ENCODE measurements at regions not wholly inside any gene's neighbourhood (a gene's known extent, or its start where the extent isn't known, plus 50 kb on each side); places are given as distances from the start of the nearest gene placed in this dataset.
A peak's percentile ranks its signal among the peaks of the same experiment; 100 is the strongest.

DNA sequence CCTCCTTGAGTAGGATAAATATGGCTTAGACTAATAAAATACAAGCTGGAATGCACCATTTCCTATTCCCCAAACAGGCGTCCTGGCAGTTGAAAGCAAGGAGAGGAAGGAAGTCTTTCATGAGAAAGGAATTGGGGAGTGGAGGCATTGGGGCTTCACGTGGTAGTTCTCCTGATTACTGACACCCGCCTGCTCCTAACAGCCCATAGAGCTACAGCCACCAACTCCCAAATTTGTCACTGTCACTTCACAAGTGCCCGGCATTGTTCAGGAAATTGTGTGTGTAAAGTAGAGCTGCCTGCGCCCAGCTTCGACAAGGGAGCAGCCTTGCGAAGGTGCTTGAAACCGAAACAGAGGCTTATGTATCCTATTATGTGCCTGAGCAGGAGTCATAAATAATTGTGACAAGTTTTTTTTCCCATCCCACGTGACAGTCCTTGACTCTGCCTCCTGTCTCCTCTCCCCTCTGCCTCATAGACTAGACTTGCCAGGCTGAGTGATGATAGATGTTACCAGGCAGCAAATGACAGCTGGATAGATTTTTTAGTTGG lies 301.7 kb upstream of the ZFP64 start:
- ChIA-PET POLR2A (ENCODE audit: unreplicated experiment) (no interaction called here), CTCF (no interaction called here)
- Histone ChIP-seq H3K4me1 (ENCODE audit: control insufficient read depth, insufficient read depth, low read length) (peaks cover 11% of the 10 kb centered on the region), H3K36me3 (ENCODE audit: control insufficient read depth, insufficient read depth, low read length) (no peaks in the 10 kb centered on the region), H3K4ac (ENCODE audit: low read depth, low read length) (peak overlapping the region; percentile 92), H3K4me2 (ENCODE audit: low read depth, low read length) (peak overlapping the region; percentile 44), H3K14ac (replicated peaks; ENCODE audit: low read depth, low read length) (peak overlapping the region; percentile 82), H2AK9ac (replicated peaks; ENCODE audit: low read depth, low read length, poor library complexity) (peak overlapping the region; percentile 66), H3K56ac (ENCODE audit: extremely low read depth, insufficient read depth, low read length) (peak overlapping the region; percentile 81), H2AFZ (replicated peaks; ENCODE audit: low read length, poor library complexity) (peak overlapping the region; percentile 90), H2BK120ac (ENCODE audit: low read depth, low read length) (peak overlapping the region; percentile 97), H2BK20ac (ENCODE audit: low read depth, low read length) (peak overlapping the region; percentile 97), H2BK5ac (ENCODE audit: low read depth, low read length, poor library complexity, severe bottlenecking) (peak overlapping the region; percentile 69), H3K4me3 (ENCODE audit: insufficient read depth, low read depth, low read length) (no peak overlapping the region), H2AK5ac (ENCODE audit: low read depth, low read length) (peak overlapping the region; percentile 91), H4K5ac (ENCODE audit: low read depth, low read length) (peak overlapping the region; percentile 66; the same call in 1 of the 2 replicates), H3K23ac (ENCODE audit: low read depth, low read length) (peak overlapping the region; percentile 71), H3K79me1 (ENCODE audit: low read depth in 1 of 2, low read length in 2 of 2) (0 out of 4 replicates have a peak, but pooled peaks cover 0 to 3% of the 10 kb centered on the region in 2 experiments), H3K9me3 (ENCODE audit: control insufficient read depth, insufficient read depth, low read length) (no peaks in the 10 kb centered on the region), H4K91ac (ENCODE audit: insufficient read depth, low read depth, low read length) (peak overlapping the region; percentile 91), H4K20me1 (ENCODE audit: insufficient read depth, low read length) (no peaks in the 10 kb centered on the region), H2BK15ac (ENCODE audit: low read depth, low read length) (peak overlapping the region; percentile 98; the same call in 2 of the 3 replicates), H3K27me3 (ENCODE audit: control insufficient read depth, insufficient read depth, low read length) (no peaks in the 10 kb centered on the region), H3K9ac (ENCODE audit: low read depth, low read length) (peak overlapping the region; percentile 43), H3K27ac (ENCODE audit: insufficient read depth, low read length) (peak overlapping the region; percentile 47), H4K8ac (ENCODE audit: low read depth in 2 of 2, low read length in 2 of 2) (peak overlapping the region; percentile 86 to 92), H3K9me1 (ENCODE audit: insufficient read depth, low read length) (peaks cover 16% of the 10 kb centered on the region), H3K18ac (ENCODE audit: low read depth, low read length) (peak overlapping the region; percentile 21)
- no peak for ATAC-seq (ENCODE audit: low read depth)
- DNase-seq: peak; percentile 36
- WGBS, 2 experiments (ENCODE audit: extremely low coverage in 2 of 2, insufficient read length in 1 of 2): no CpG with 5 or more reads among the region's 9 CpGs
- in situ Hi-C loops (cut with MboI; ENCODE audit: low sequenced_read_pairs): loop anchor here (25.0 kb wide), 1 partner anchor 1444 kb away; no protein-coding TSS in a partner anchor
- dilution Hi-C loops (cut with HindIII; ENCODE audit: low sequenced_read_pairs, unreplicated experiment): no loop called here
- intact Hi-C loops (cut with micrococcal nuclease): loop anchor here (5.0 kb wide), 2 partner anchors 39 to 41 kb away; no protein-coding TSS in a partner anchor
- peak; percentile 77 for TF ChIP-seq USF2 (IDR thresholded peaks at IDR 0.05; ENCODE audit: low read depth, low read length)
- peak; percentile 53 for TF ChIP-seq POLR2A (IDR thresholded peaks at IDR 0.05; ENCODE audit: low read depth, low read length)
- no peak for TF ChIP-seq MXI1 (IDR thresholded peaks at IDR 0.05; ENCODE audit: borderline replicate concordance, low read depth, low read length)
- BruUV-seq (replicated peaks): no TSS peak

Data from IMR-90 (cell line).